ENCODE measurements at regions not wholly inside any gene's neighbourhood (a gene's known extent, or its start where the extent isn't known, plus 50 kb on each side); places are given as distances from the start of the nearest gene placed in this dataset.
"Not testable (repeated sequence)": the region's sequence is repeated elsewhere in the genome, so short reads cannot be mapped to it uniquely, and the experiment has no call there.

DNA sequence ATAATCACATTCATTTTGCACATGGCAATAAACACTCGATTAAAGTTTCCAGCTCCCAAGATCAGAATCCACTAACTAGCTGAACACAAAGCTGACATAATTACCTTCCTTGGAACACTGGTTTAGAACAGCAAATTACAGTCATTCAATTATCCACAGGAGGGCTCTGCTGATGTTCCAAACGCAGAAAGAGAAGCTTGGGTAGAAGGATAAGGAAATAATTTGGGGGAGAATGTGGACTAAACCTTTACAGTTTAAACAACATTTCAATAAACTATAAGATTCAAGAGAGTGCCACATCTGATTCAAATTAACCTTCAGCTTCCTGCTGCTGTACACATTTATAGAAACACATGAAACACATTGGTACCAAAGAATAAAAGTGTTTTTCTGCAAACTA, 67.8 kb upstream of the ARL4C start:
- no peak for DNase-seq (ENCODE audit: low read depth)

DNA sequence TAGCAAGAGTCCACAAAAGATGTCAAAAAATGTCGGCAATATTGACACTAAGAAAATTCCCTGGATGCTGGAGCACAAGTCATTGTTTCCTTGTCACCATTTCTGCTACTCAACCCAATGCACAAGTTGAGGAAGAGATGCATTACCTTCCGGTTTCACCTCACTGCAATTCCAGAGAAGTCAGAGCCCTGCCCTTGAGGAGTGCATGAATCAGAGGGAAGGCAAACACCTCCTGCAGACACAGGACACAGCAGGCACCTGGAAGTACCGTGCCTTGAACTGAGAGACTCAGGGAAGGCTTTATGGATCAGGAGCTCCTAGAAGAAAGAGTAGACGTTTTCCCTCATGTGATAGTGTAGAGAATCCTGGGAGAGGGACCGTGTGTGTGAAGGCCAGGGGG, 62.7 kb upstream of the ARL4C start:
- no peak for DNase-seq (ENCODE audit: low read depth)

DNA sequence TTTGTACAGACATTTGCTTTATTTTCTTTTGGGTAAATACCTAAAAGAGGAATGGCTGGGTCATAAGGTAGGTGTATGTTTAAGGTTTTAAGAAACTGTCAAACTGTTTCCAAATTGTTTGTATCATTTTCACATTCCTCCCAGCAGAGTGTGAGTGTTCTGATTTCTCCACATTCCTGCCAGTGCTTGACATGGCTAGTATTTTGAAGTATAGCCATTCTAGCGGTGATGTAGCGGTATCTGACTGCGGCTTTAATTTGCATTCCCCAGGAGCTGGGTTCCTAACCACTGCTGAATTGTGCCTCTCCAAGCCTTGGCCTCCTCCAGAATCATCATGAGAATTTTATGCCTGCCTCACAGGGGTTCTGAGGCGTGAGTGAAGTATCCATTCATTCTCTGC, 61.8 kb upstream of the ARL4C start:
- DNase-seq (ENCODE audit: low read depth) = no peak

DNA sequence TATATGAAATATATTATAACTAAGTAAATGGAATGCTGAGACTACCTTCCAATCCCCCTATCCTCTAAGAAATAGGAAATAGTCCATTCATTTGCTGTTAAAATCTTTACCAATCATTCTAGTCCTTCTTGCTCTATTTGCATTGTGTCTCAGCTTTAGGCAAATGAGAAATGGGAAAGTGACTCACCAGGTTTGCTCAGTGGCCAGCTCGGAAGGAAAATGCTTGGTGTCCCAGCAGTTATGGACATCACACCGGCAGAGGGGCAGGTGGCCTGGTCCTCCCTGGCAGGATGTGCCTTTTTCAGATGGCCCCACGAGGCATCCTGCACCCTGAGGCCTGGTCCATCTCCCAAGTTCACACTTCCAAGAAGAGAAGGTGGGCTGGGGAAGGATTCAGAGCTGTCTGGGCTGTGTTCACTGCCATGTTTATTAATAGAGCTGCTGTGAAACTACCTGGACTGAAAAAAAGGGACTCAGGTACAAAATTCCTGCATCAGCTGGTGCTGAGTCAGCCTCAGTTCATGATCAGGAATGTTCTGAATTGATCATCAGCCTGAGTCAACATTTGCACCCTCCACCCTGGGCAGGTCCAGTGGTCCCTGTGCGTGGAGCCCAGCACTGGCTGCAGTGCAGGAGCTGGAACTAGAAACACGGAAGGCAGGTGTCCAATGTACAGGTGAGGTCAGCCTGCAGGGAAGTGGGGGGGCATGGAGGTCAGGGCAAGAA, 60.1 kb upstream of the ARL4C start:
- DNase-seq (ENCODE audit: low read depth) = no peak

DNA sequence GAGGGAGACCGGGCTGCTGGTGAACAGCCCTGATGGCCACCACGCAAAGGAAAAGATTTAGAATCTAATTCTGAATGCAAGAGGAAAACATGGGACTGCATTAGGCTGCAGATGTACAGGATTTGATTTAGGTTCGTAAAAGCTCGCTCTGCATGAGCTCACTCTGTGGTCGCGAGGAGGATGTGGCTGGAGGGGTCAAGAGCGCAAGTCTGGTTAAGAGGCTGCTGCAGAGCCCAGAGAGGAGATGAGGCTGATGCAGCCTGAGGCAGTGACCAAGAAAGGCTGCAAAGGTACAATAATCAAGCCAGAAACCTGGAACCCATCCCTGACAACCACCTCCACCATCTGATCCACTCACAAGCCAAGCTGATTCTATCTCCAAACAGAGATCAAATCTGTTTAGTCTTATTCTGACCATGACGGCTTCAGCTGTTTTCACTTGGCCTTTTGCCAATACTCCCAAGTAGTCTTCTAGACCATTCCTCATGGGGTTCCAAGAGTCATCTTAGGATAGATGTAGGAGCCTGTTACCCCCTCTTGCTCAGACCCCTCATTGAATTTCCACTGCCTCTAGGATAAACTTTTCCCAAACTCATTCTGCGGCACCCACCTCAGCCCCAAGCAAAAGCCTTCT, 58.9 kb upstream of the ARL4C start:
- DNase-seq (ENCODE audit: low read depth) = no peak

DNA sequence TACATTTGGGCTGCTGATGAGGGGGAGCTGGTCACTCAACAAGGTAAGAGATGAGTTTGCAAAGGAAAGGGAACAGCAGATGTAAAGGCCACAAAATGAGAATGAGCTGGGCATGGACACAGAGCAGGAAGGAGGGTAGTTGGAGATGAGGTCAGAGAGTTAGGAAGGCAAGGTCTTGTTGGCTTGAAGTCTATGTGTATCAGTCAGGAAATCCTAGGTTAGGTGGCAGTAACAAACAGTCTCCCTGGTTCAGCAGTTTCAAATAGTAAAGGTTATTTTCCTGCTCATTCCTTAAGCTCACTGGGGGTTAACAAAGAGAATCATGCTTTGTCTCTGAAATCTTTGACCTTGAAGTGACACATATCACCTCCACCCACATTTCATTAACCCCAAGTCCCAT, 58.3 kb upstream of the ARL4C start:
- no peak for DNase-seq (ENCODE audit: low read depth)

DNA sequence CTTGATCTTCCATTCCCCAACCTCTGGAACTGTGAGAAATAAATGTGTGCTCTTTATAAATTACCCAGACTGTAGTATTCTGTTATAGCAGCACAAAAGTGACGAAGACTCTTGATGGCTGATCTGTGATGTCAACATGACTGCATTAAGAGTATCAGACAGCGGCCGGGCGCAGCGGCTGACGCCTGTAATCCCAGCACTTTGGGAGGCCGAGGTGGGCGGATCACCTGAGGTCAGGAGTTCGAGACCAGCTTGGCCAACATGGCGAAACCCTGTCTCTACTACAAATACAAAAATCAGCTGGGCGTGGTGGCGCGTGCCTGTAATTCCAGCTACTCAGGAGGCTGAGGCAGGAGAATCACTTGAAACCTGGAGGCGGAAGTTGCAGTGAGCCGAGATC, 56.3 kb upstream of the ARL4C start:
- DNase-seq (ENCODE audit: low read depth) = not testable (repeated sequence)

DNA sequence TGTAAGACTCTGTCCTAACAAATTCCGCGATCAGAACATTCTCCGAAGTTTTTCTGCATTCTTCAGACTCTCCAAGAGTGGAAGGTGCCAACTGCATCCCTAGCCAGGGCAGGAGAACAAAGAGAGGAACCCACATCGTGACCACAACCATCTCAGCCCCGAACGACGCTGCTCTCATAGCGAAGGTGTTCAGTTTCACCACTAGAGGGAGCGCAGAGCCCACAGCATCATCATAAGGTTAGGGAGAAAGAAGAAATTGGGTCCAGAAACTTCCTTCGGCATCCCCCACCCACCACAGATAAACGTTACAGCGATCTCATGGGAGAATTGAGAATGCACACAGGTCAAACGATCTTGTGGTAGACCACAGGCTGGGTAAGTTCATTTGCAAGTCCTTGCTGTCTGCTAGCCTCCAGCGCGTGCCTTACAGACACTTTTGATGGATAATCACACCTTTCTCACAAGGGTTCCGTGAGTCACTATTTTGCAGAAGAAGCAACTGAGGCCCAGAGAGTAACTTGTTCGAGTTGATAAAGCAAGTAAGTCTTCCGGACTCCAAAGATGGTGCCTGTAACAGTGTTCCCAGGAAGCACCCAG, 53.7 kb upstream of the ARL4C start:
- DNase-seq (ENCODE audit: low read depth) = peak; percentile 32

DNA sequence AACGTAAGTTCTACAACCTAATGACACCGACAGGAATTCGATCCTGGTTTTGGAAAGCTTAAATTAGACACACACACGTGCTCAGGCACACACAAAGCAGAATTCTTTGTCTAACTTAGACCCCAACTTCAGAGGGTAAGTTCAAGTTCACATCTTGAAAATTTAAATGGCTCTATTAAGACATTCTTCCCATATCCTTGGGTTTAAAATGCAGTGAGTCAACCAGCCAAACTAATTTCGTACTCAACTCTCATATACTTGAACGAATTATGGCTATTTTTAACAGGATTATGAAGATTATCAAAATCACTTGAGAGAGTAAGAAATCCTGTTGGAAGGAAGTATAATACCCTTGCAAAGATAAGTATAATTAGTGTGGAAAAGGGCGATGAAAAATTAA, 53.2 kb upstream of the ARL4C start:
- DNase-seq (ENCODE audit: low read depth) = no peak

DNA sequence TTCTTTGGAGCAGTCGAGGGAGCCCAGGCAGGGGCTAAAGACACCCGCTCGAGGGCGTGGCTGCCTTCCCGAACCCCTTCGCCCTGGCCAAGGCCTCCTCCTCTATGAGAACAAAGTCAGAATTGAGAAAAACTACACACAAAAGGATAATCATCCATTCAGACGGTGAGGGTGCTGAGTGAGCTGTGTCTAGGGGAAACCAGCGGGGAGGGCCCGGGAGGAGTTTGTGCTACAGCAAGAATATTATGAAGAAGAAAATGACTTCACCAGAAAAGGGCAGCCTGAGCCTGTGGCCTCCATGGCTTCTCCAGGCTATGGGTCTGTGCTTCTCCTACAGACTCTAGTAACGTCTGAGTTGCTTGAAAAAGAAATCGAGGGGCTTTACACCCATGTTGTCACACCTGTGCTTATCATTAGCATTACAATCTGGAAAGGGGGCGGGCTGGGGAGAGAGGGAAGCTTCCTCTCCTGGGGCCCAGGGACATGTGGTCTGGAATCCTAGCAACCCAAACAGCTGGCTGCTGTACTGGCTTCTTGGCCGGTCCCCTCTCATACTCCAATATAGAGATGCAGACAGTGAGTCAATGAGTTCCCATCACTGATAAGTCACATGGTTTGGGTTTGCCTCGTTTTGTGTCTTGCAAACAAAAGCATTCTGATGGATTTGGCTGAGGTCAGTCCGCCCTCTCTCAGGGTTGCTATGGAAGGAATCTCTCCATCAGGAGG, 52.0 kb upstream of the ARL4C start:
- DNase-seq (ENCODE audit: low read depth) = no peak

DNA sequence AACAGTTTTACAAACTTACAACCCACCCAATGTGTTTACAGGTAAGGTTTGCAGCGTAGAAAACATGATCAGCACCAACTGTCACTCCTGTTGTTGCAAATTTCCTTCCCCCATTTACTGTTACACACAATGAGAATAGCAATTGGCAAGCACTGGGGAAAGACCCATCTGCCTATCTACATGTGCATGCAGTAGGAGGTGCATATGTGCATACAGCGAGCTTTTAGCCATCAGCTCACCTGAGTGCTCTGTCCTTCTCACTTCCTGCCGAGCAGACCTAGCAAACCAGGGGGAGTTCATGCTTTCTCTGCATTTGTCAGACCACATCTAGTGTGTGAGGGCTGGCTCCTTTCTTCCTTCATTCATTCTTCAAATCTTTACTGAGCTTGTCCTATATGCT, 49.9 kb upstream of the ARL4C start:
- DNase-seq (ENCODE audit: low read depth) = no peak
